GM18511 (cell line): ENCODE measurements at regions not wholly inside any gene's neighbourhood (a gene's known extent, or its start where the extent isn't known, plus 50 kb on each side); places are given as distances from the start of the nearest gene placed in this dataset.
"Not testable (repeated sequence)": the region's sequence is repeated elsewhere in the genome, so short reads cannot be mapped to it uniquely, and the experiment has no call there.

Source experiments
- ATAC-seq: cut with Tn5 transposase; IDR thresholded peaks from one replicate; pipeline ENCODE4 v1.9.1; 2021; ENCODE audit warnings: mild to moderate bottlenecking, moderate library complexity; ENCODE audit not compliant: unreplicated experiment

DNA sequence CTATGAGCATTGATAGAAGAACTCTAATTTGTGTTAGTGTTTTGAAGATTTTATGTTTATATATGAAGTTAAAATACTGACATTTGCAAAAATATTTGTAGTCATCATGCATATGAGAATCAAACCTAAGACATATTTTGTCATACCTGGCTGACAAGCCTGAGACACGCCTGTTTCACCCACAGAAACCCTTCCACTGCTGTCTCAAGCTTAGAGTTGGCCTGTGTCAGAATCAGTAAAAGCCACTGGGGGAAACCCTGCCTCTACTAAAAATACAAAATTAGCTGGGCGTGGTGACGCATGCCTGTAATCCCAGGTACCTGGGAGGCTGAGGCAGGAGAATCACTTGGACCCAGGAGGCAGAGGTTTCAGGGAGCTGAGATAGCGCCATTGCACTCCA lies 218.0 kb upstream of the C1QTNF3 start:
- ATAC-seq: not testable (repeated sequence)

DNA sequence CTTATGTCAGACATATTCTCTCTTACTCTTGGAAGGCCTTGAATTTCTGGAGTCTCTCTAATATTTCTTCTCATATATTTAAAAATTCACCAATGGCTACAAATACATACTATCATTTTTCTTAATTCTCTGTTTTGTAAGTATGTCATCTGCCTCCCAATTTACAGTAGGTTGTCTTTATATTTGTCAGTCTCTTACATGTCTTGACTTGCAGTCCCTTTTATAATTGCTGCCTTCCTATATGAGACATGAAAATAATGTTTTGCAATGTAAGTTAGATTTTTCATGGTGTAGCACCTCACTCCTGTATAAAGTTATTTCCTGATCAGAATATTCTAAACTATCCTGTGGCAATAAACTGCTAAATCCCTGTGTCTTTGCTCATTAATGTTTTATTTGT lies 223.1 kb upstream of the C1QTNF3 start:
- ATAC-seq: not testable (repeated sequence)

DNA sequence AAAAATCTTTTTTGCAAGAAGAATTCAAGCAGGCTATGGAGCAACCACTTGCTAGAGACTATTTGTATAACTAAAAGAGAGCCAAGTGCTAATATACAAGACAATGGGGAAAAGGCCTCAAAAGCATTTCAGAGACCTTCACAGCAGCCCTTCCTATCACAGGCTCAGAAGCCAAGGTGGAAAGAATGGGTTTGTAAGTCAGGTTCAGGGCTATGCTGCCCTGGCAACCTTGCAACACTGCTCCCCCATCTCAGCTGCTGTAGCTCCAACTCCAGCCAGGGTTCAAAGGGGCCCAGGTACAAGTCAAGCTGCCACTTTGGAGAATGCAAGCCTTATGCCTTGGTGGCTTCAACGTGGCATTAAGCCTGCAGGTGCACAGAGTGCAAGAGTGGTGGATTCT lies 253.7 kb upstream of the C1QTNF3 start:
- ATAC-seq: not testable (repeated sequence)

DNA sequence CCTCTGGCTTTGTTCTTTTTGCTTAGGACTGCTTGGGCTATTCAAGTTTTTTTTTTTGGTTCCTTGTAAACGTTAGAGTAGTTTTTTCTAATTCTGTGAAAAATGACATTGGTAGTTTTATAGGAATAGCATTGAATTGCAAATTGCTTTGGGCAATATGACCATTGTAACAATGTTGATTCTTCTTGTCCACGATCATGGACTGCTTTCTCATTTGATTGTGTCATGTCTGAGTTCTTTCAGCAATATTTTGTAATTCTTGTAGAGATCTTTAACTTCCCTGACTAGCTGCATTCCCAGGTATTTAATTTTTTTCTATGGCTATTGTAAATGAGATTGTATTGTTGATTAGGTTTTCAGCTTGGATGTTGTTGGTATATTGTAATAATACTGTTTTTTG lies 286.2 kb upstream of the C1QTNF3 start:
- not testable (repeated sequence) for ATAC-seq

DNA sequence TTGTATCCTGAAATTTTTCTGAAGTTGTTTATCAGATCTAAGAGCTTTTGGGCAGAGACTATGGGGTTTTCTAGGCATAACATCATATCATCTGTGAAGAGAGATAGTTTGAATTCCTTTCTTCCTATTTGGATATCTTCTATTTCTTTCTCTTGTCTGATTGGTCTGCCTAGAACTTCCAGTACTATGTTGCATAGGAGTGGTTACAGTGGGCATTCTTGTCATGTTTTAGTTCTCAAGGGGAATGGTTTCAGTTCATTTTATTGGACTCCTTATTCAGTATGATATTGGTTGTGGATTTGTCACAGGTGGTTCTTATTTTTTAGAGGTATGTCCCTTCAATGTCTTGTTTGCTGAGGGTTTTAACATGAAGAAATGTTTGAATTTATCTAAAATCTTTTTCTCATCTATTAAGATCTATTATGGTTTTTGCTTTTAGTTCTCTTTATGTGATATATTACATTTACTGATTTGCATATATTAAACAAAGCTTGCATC lies 286.6 kb upstream of the C1QTNF3 start:
- ATAC-seq: not testable (repeated sequence)

- ATAC-seq: not testable (repeated sequence)
These were observed 289.0 kb upstream of the C1QTNF3 start for GRCh38 chr5:34331928-34332454.

DNA sequence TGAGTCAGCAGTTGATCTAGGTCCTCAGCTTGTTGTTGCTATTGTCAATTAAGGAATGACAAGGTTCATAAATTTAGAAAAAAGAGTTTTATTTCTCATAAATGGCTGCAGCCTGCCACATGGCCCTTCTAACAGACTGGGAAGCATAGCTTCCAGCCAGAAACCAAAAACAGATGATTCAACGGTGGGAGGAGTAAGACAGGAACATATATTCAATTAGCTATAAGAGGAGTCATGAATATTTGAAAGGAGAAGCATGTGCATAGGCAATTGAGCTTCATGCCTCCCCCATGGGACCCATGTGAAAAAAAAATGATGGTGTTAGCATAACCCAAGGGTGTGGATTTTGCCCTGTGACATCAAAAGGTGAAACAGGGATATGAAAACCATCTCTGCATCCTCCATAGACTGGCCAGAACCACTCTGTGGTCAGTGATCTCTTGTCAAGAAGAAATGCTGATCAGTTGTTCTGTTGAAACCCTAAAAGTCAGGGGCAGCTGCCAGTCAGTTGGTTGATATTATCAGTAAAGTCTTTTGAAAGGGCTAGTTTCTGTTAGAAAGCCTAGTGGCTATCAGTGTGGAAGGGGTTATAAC lies 296.5 kb upstream of the C1QTNF3 start:
- ATAC-seq: not testable (repeated sequence)

DNA sequence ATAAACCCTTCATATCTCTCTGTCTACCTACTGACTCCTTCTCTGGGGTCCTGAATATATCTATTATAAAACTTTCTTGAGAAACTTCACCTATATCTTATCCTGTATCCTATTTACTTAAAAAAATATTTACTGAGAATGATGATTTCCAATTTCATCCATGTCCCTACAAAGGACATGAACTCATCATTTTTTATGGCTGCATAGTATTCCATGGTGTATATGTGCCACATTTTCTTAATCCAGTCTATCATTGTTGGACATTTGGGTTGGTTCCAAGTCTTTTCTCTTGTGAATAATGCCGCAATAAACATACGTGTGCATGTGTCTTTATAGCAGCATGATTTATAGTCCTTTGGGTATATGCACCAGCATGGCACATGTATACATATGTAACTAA lies 301.7 kb upstream of the RAI14 start:
- ATAC-seq: not testable (repeated sequence)

- peak; percentile 58 for ATAC-seq
These were observed 284.7 kb upstream of the RAI14 start for GRCh38 chr5:34371417-34371816.

- ATAC-seq: peak; percentile 54
These were observed 284.3 kb upstream of the RAI14 start for GRCh38 chr5:34371817-34372216.

DNA sequence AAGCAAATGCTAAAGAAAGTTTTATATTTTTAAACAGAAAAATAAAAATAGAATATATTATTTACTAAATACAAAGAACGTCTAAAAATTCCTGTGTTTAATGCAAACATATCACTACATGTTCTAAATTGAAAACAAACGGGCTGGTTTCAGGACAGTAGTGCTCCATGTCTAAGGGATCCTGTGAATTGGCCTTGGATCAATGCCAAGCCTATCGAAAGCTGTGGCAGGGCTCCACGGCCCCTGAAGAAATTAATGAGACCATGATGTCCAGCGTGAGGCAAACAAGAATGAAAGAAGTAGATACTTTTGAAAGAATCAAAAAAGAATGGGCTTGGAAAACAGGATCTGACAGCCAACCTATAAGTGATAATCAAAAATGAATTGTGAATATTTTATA lies 283.4 kb upstream of the RAI14 start:
- not testable (repeated sequence) for ATAC-seq

- ATAC-seq: not testable (repeated sequence)
These were observed 278.5 kb upstream of the RAI14 start for GRCh38 chr5:34377651-34378050.

DNA sequence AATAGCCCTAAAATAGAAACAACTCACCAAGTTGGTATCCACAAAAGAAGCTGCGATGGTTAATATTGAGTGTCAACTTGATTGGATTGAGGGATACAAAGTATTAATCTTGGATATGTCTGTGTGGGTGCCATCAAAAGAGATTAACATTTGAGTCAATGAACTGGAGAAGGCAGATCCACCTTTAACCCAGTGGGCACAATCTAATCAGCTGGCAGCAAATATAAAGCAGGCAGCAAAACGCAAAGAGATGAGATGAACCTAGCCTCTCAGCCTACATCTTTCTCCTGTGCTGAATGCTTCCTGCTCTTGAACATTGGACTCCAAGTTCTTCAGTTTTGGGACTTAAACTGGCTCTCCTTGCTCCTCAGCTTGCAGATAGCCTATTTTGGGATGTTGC lies 277.6 kb upstream of the RAI14 start:
- ATAC-seq: not testable (repeated sequence)

DNA sequence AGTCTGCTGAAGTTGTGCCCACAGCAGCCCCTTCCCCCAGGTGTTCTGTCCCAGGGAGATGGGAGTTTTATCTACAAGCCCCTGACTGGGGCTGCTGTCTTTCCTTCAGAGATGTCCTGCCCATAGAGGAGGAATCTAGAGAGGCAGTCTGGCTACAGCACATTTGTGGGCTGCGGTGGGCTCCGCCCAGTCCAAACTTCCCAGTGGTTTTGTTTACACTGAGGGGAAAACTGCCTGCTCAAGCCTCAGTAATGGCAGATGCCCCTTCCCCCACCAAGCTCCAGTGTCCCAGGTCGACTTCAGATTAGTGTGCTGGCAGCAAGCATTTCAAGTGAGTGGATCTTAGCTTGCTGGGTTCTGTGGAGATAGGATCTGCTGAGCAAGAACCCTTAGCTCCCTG lies 267.4 kb upstream of the RAI14 start:
- ATAC-seq: not testable (repeated sequence)

GRCh38 chr5:34409373-34409772 lies 246.8 kb upstream of the RAI14 start:
- no peak for ATAC-seq

DNA sequence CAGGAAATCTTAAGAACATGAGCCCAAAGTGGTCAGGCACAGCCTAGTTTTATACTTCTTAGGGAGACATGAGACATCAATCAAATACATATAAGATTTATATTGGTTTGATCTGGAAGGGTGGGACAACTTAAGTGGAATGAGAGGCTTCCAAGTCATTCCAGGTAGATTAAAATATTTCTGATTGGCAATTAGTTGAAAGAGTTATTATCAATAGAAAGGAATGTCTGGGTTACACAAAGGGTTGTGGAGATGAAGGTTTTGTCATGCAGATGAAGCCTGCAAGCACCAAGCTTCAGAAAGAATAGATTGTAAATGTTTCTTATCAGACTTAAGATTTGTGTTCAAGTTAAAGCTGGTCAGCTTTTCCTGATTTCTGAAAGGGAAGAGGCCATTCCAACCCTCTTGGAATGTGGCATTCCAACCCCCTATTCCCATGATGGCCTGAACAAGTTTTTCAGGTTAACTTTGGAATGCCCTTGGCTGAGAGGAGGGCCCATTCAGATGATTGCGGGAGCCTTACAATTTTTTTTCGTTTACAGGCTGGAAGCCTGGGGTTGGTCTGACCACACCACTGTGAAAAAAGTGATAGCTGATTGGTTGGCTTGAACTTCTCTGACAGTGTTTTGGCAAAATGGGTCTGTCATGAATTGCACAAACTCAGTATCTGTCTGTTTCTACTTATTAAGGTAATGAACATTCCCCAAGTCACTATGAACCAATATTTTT lies 245.6 kb upstream of the RAI14 start:
- no peak for ATAC-seq

GRCh38 chr5:34411470-34412346 lies 244.4 kb upstream of the RAI14 start:
- ATAC-seq: no peak

DNA sequence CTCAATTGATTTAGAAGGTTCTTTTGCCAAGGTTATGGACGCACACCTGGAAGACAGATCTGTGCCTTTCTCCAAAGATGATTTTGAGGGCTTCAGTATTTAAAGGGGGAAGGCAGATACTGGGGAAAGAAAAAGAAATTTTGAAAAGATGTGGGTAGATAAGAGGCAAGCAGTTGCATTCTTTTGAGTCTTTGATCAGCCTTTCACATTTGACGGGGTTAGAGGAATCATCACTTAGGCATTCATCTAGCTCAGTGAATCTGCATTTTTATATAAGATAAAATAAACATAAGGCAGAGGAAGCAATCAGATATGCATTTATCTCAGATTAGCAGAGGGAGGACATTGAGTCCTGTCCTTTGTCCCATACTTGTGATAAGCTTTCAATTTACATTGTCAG lies 243.4 kb upstream of the RAI14 start:
- ATAC-seq: no peak

DNA sequence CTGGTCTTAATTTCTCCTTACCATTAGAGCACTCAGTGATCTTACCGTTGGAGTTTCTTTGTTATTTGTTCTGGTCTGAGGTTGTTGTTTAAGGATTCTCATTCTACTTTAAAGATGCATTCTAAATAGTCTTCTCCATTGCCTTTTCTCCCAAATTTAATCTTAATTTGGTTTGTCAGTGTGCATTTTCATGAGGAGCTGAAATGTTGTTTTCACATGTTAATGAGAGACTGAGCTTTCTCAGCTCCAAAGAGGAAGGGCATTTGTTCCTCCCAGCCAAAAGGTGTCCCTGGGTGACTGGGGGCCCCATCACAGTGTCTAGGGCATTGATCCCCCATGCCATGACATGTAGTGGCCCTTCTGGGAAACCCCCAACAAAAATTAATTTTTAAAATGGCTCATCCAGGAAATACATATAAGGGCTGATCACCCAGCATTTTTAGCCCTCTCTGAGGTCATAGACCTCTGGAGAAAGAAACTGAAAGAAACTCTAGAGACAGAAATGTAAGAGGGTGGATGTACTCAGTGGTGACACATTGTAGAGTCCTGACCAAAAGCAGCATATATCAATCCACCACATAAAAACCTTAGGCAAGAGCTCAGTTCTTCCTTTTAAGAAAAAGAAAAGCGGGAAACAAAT lies 240.4 kb upstream of the RAI14 start:
- peak; percentile 100 for ATAC-seq

DNA sequence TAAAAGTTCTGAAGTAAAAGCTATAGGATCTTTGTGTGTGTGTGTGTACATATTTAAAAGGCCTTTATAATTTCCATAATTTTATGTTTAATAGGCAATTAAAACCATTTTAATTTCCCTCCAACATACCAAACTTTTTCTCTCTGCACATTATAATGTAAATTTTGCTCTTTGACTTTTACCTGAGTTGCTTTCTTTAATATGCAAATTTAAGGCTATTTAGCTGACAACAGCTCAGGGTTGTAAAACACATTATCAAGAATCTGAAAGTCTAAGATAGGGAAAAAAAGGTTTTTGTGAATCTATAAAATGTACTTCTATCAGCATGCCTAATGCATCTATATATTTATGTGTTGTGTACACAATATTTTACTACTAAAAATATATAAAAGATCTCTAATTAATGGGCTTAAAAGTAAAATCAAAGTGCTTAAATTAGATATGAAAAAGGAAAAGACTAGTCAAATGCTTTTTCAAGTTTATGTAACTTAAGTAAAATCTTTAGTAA lies 239.6 kb upstream of the RAI14 start:
- ATAC-seq: no peak
